ENCODE measurements at regions not wholly inside any gene's neighbourhood (a gene's known extent, or its start where the extent isn't known, plus 50 kb on each side); places are given as distances from the start of the nearest gene placed in this dataset.
"Not testable (repeated sequence)": the region's sequence is repeated elsewhere in the genome, so short reads cannot be mapped to it uniquely, and the experiment has no call there.

- no peak for DNase-seq
Measured at GRCh38 chr9:90074316-90074962, 469.6 kb downstream of the GADD45G start.

DNA sequence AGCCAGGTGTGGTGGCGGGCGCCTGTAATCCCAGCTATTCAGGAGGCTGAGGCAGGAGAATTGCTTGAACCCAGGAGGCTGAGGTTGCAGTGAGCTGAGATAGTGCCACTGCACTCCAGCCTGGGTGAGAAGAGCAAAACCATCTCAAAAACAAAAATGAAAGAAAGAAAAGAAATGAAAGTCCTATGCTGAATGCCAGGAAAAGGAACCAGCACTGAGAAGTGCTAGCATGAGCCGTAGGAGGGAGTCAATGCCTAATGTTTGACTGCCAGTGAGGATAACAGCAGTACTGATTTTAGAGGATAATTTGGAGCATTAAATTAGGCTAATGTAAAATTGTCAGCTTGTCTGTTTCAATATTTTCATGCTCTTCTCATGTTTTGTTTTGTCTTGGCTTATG lies 472.8 kb downstream of the GADD45G start:
- not testable (repeated sequence) for DNase-seq

DNA sequence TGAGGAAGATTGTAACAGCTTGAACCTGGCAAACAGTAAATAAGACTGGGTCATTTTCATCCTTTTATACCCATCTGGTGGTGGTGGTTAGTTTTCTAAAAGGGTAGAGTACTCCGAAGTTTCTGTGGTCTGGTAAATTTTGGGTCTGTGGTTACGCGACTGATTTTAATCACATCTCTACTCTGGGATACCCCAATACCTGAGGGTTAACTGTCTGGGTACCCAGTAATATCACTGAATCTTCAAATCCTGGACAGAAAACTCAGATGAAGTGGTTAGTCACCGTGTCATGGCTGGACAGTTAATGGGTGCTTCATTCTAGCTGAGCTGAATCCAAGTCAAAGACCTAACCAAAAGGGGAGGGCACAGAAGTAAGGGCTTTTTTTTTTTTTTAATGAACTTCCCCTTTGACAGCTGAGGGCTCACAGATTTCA lies 474.2 kb downstream of the GADD45G start:
- no peak for DNase-seq

DNA sequence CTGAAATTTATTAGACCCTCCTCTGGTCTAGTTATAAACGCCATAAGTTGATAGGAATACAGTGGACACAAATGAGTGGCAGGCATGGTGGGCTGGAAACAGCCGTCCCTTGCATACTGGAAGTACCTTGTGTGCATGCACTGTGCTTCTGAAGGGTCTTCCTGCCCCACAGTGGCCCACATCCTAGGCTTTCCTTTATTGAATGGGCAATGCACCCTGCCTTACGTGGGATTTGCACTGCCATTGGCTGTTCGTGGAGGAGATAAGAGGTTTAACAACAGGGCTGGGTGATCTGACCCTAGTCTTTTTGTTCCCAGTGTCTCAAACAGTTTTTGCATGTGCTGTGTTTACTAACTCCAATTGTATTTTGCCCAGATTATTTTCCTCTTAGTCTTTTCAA lies 480.8 kb downstream of the GADD45G start:
- no peak for DNase-seq

GRCh38 chr9:90086101-90086511 lies 481.3 kb downstream of the GADD45G start:
- DNase-seq = no peak

- no peak for DNase-seq
Measured at GRCh38 chr9:90088434-90088833, 483.6 kb downstream of the GADD45G start.

- DNase-seq = no peak
Measured at GRCh38 chr9:90088856-90089255, 484.0 kb downstream of the GADD45G start.

- DNase-seq = no peak
Measured at GRCh38 chr9:90090997-90091396, 486.2 kb downstream of the GADD45G start.

DNA sequence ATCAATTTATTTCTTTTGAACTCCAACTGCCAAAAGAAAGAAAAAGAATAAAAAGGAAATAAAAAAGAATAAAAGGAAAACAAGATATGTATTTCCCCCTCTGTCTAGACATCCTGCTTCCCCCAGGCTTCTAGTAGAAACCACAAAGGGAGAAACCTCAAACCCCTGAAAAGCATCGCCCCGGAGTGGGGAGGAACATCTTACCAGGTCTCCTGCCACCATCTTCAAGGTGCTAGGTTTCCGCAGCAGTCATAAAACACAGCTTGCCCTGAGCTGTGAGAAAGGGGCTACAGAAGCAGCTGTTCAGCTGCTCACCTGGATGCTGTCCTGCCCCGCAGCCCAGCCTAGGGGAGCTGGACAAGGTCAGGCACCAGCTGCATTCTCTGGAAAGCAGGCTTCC lies 487.7 kb downstream of the GADD45G start:
- peak; percentile 56 for DNase-seq

- DNase-seq = no peak
Measured at GRCh38 chr9:90095682-90096081, 490.9 kb downstream of the GADD45G start.

DNA sequence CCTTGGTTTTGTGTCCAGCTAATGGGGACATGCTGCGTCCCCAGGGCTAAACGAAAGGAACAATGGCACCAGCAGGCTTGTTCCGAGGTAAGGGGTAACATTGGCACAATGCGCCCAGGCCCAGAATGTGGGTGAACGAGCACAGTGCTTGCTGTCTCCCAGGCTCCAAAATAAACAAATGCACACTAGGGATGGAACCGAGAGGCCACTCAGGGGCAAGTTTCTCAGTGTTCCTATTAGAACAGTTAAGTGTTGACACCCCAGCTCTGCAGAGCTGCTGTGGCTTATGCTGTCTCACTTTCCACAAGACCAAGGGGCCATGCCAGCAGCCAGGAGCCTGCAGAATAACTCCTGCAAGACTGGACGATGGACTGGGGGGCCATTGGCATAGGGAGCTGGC lies 492.4 kb downstream of the GADD45G start:
- DNase-seq = no peak

- no peak for DNase-seq
Measured at GRCh38 chr9:90098408-90098807, 493.6 kb downstream of the GADD45G start.

GRCh38 chr9:90099262-90099963 lies 494.6 kb downstream of the GADD45G start:
- DNase-seq = no peak

DNA sequence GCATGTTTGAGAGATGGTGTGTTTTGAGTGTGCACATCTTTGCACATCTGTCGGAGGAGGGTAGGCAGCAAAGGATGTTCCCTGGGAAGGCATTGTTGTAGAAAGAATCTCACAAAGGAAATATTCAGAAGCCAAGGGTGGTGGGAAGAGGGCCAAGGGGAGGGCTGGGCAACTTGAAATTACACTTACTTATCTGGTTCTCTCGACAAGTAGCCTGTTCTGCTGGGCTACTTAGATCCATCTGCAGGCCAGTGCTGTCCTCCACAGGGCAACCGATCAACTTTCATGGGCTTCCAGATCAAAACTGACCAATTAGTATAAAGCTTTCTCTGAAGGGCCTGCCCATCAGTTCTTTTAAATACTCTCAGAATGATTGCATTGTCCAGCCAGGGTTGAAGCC lies 495.2 kb downstream of the GADD45G start:
- DNase-seq = no peak

DNA sequence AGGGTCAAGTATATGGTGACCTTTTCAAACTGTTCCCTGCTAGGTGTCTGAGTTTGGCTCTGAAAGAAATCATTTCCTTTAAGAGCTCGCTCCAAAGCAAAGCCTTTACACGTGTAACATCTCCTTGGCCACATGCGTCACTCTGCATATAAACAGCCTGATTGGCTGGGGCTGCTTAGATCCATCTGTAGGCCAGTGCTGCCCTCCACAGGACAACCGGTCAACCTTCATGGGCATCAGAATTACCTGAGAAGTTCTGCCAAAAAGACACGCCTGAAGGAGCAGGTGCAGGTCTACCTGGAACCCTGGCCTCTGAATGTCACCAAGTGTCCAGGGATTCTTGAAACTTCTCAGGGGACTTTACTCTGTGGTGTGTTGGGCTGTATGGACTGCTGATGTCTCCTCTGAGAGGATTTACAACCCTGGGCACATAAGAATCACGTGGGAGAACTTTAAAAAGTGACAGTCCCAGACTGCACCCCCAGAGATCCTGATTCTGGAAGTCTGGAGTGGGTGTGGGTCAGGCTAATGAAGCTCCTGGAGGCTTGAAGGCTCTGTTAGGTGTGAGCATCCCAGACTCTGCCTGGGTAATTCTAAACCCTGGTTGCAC lies 497.6 kb downstream of the GADD45G start:
- peak; percentile 81 for DNase-seq

DNA sequence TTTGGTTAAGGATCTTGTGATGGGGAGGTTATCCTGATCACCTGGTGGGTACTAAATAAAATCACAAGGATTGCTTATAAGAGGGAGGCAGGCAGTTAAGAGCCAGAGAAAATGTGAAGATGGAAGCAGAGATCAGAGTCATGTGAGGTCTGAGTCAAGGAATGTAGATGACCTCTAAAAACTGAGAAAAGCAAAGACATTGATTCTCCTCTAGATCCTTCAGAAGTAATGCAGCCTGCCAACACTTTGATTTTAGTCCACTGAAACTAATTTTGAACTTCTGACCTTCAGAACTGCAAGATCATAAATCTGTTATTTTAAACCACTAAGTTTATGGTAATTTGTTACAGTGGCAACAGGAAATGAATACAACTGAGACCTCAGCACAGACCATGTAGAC lies 499.0 kb downstream of the GADD45G start:
- no peak for DNase-seq

- DNase-seq = no peak
Measured at GRCh38 chr9:90105773-90106172, 501.0 kb downstream of the GADD45G start.

GRCh38 chr9:90107040-90107725 lies 502.4 kb downstream of the GADD45G start:
- no peak for DNase-seq

GRCh38 chr9:90107726-90108655 lies 503.2 kb downstream of the GADD45G start:
- DNase-seq = no peak

GRCh38 chr9:90112788-90113187 lies 508.0 kb downstream of the GADD45G start:
- DNase-seq = no peak

DNA sequence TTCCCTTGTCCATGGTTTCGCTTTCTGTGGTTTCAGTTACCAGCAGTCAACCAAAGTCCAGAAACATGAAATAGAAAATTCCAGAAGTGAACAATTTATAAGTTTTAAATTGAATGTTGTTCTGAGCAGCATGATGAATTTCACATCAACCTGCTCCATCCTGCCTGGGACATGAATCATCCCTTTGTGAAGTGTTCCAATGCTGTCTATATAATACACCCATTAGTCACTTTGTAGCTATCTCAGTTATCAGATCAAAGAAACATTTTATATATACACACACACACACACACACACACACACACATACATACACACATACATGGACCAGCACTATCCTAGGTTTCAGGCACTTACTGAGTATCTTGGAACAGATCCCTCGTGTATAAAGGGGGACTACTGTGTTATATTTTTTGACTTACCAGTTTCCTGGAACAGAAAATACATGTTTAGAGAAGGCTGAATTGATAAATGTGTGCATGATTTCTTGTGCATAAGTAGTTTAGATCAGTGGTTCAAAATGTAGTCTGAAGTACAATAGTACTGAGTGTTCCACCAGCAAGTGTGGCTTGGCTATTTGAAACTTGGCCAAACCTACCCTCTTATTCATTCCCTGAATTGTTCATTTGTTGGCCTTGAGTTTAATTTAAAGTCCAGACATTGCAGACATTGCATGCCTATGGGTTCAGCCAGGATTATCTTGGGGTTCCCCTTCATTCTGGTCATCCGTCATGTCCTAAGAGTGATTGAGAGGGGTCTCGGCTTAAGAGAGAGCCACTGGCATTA lies 510.0 kb downstream of the GADD45G start:
- no peak for DNase-seq

- DNase-seq = no peak
Measured at GRCh38 chr9:90121762-90122161, 517.0 kb downstream of the GADD45G start.
